ENCODE measurements at regions not wholly inside any gene's neighbourhood (a gene's known extent, or its start where the extent isn't known, plus 50 kb on each side); places are given as distances from the start of the nearest gene placed in this dataset.

- TF ChIP-seq, protein P1, sequence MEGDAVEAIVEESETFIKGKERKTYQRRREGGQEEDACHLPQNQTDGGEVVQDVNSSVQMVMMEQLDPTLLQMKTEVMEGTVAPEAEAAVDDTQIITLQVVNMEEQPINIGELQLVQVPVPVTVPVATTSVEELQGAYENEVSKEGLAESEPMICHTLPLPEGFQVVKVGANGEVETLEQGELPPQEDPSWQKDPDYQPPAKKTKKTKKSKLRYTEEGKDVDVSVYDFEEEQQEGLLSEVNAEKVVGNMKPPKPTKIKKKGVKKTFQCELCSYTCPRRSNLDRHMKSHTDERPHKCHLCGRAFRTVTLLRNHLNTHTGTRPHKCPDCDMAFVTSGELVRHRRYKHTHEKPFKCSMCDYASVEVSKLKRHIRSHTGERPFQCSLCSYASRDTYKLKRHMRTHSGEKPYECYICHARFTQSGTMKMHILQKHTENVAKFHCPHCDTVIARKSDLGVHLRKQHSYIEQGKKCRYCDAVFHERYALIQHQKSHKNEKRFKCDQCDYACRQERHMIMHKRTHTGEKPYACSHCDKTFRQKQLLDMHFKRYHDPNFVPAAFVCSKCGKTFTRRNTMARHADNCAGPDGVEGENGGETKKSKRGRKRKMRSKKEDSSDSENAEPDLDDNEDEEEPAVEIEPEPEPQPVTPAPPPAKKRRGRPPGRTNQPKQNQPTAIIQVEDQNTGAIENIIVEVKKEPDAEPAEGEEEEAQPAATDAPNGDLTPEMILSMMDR (conservative IDR thresholded peaks at IDR 0.05; ENCODE audit: low read length) = no peak
- TF ChIP-seq EZH2phosphoT487 (IDR thresholded peaks at IDR 0.05; ENCODE audit: borderline replicate concordance) = no peak
These were observed 331.2 kb downstream of the TLE4 start for GRCh38 chr9:79902825-79903600.

Measured in Loucy (cell line).